HFFc6 (cell line): ENCODE measurements at regions not wholly inside any gene's neighbourhood (a gene's known extent, or its start where the extent isn't known, plus 50 kb on each side); places are given as distances from the start of the nearest gene placed in this dataset.
"Not testable (repeated sequence)": the region's sequence is repeated elsewhere in the genome, so short reads cannot be mapped to it uniquely, and the experiment has no call there.

Experiments
- DNase-seq: peaks from one replicate; pipeline ENCODE4 v3.0.0-alpha.2; 2018
- H3K27ac Mint-ChIP-seq: 2 replicates; pipeline ENCODE4 v1.8.0; 2020; ENCODE audit warnings: mild to moderate bottlenecking, mixed read lengths
- H3K27me3 Mint-ChIP-seq: 2 replicates; pipeline ENCODE4 v1.8.0; 2021; ENCODE audit warnings: mild to moderate bottlenecking, moderate library complexity, mixed read lengths; ENCODE audit not compliant: insufficient read depth
- H3K36me3 Mint-ChIP-seq: 2 replicates; pipeline ENCODE4 v1.8.0; 2021; ENCODE audit warnings: low read depth, mixed read lengths
- H3K4me1 Mint-ChIP-seq: 2 replicates; pipeline ENCODE4 v1.8.0; 2020; ENCODE audit warnings: low read depth, mixed read lengths
- H3K4me3 Mint-ChIP-seq: 2 replicates; pipeline ENCODE4 v1.8.0; 2020; ENCODE audit warnings: mild to moderate bottlenecking, moderate library complexity, mixed read lengths
- H3K9me3 Mint-ChIP-seq: 2 replicates; pipeline ENCODE4 v1.8.0; 2020; ENCODE audit warnings: mild to moderate bottlenecking, mixed read lengths
- CTCF ChIP-seq: fragments of 200-600 bp; sonication (generic); IDR thresholded peaks from 2 replicates; pipeline ENCODE4 v1.5.0; 2021; ENCODE audit warnings: antibody characterized with exemption, mild to moderate bottlenecking

- Mint-ChIP-seq H3K27ac (no peak overlapping the region), H3K4me3 (no peak overlapping the region), H3K4me1 (no peaks in the 10 kb centered on the region), H3K9me3 (peaks cover 17% of the 10 kb centered on the region; the same call in 1 of the 2 replicates), H3K27me3 (no peaks in the 10 kb centered on the region), H3K36me3 (no peaks in the 10 kb centered on the region)
- no peak for TF ChIP-seq CTCF
- no peak for DNase-seq
Measured at GRCh38 chr1:188715566-188715965, 1762.1 kb downstream of the BRINP3 start.

GRCh38 chr1:188719735-188720134 is 1757.9 kb downstream of the BRINP3 start:
- DNase-seq: no peak
- Mint-ChIP-seq H3K9me3 (peaks cover 11% of the 10 kb centered on the region; the same call in 1 of the 2 replicates), H3K4me1 (no peaks in the 10 kb centered on the region), H3K27me3 (no peaks in the 10 kb centered on the region), H3K36me3 (no peaks in the 10 kb centered on the region), H3K27ac (no peak overlapping the region), H3K4me3 (no peak overlapping the region)
- no peak for TF ChIP-seq CTCF

- H3K27ac Mint-ChIP-seq: no peak overlapping the region
- H3K4me1 Mint-ChIP-seq: no peaks in the 10 kb centered on the region
- no peaks in the 10 kb centered on the region for H3K27me3 Mint-ChIP-seq
- no peak overlapping the region for H3K4me3 Mint-ChIP-seq
- no peak for DNase-seq
- no peak for TF ChIP-seq CTCF
- peaks cover 6% of the 10 kb centered on the region; the same call in 1 of the 2 replicates for H3K9me3 Mint-ChIP-seq
- H3K36me3 Mint-ChIP-seq: no peaks in the 10 kb centered on the region
Measured at GRCh38 chr1:188723332-188724020, 1754.2 kb downstream of the BRINP3 start.

GRCh38 chr1:188729039-188729438 is 1748.6 kb downstream of the BRINP3 start:
- H3K4me1 Mint-ChIP-seq: no peaks in the 10 kb centered on the region
- H3K27me3 Mint-ChIP-seq: peaks cover 1% of the 10 kb centered on the region; the same call in 1 of the 2 replicates
- H3K36me3 Mint-ChIP-seq: no peaks in the 10 kb centered on the region
- no peak overlapping the region for H3K4me3 Mint-ChIP-seq
- no peak for DNase-seq
- no peak for TF ChIP-seq CTCF
- H3K9me3 Mint-ChIP-seq: peaks cover 30% of the 10 kb centered on the region
- no peak overlapping the region for H3K27ac Mint-ChIP-seq

DNA sequence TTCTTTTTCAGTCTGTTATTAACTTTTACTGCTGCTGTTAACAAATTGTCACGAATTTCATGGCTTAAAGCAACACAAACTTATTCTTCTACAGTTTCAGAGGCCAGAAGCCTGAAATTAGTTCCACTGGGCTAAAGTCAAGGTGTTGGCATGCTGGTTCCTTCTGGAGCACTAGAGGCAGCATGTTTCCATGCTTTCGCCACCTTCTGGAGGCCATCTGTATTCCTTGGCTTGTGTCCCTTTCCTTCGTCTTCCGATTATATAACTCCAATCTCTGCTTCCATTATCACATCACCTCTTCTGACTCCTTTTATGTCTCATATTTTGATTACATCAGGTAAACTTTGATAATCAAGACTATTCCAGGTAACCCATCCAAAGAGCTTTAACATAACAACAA is 1742.1 kb downstream of the BRINP3 start:
- TF ChIP-seq CTCF: no peak
- no peak overlapping the region for H3K4me3 Mint-ChIP-seq
- no peak for DNase-seq
- no peaks in the 10 kb centered on the region for H3K4me1 Mint-ChIP-seq
- no peaks in the 10 kb centered on the region; the same call in 1 of the 2 replicates for H3K36me3 Mint-ChIP-seq
- peaks cover 1% of the 10 kb centered on the region; the same call in 1 of the 2 replicates for H3K27me3 Mint-ChIP-seq
- H3K9me3 Mint-ChIP-seq: peaks cover 27% of the 10 kb centered on the region
- no peak overlapping the region for H3K27ac Mint-ChIP-seq

- not testable (repeated sequence) for H3K4me1 Mint-ChIP-seq, H3K36me3 Mint-ChIP-seq, H3K27me3 Mint-ChIP-seq, H3K4me3 Mint-ChIP-seq, H3K27ac Mint-ChIP-seq, DNase-seq
- H3K9me3 Mint-ChIP-seq: peaks cover 23% of the 10 kb centered on the region
Measured at GRCh38 chr1:188749275-188749674, 1728.4 kb downstream of the BRINP3 start.

DNA sequence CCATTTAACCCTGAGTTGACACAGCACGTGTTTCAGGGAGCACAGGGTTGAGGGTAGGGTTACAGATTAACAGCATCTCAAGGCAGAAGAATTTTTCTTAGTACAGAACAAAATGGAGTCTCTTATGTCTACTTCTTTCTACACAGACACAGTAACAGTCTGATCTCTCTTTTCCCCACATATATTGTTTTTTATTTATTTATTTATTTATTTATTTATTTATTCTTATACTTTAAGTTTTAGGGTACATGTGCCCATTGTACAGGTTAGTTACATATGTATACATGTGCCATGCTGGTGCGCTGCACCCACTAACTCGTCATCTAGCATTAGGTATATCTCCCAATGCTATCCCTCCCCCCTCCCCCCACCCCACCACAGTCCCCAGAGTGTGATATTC is 1725.6 kb downstream of the BRINP3 start:
- H3K4me3 Mint-ChIP-seq, H3K36me3 Mint-ChIP-seq, DNase-seq, H3K27me3 Mint-ChIP-seq, H3K27ac Mint-ChIP-seq, H3K4me1 Mint-ChIP-seq: not testable (repeated sequence)
- peaks cover 23% of the 10 kb centered on the region for H3K9me3 Mint-ChIP-seq

DNA sequence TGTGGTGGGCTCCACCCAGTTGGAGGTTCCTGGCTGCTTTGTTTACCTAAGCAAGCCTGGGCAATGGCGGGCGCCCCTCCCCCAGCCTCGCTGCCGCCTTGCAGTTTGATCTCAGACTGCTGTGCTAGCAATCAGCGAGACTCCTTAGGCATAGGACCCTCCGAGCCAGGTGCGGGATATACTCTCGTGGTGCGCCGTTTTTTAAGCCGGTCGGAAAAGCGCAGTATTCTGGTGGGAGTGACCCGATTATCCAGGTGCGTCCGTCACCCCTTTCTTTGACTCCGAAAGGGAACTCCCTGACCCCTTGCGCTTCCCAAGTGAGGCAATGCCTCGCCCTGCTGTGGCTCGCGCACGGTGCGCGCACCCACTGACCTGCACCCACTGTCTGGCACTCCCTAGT is 1719.9 kb downstream of the BRINP3 start:
- not testable (repeated sequence) for H3K4me1 Mint-ChIP-seq, H3K4me3 Mint-ChIP-seq

More for the DNA sequence above, 1719.9 kb downstream of the BRINP3 start:
- H3K27ac Mint-ChIP-seq, H3K9me3 Mint-ChIP-seq, H3K36me3 Mint-ChIP-seq, H3K27me3 Mint-ChIP-seq, DNase-seq: not testable (repeated sequence)
